GM18907 (cell line): ENCODE measurements at regions not wholly inside any gene's neighbourhood (a gene's known extent, or its start where the extent isn't known, plus 50 kb on each side); places are given as distances from the start of the nearest gene placed in this dataset.

Source experiments
- ATAC-seq: cut with Tn5 transposase; IDR thresholded peaks from one replicate; pipeline ENCODE4 v1.9.1; 2021; ENCODE audit warnings: mild to moderate bottlenecking, moderate library complexity; ENCODE audit not compliant: unreplicated experiment

DNA sequence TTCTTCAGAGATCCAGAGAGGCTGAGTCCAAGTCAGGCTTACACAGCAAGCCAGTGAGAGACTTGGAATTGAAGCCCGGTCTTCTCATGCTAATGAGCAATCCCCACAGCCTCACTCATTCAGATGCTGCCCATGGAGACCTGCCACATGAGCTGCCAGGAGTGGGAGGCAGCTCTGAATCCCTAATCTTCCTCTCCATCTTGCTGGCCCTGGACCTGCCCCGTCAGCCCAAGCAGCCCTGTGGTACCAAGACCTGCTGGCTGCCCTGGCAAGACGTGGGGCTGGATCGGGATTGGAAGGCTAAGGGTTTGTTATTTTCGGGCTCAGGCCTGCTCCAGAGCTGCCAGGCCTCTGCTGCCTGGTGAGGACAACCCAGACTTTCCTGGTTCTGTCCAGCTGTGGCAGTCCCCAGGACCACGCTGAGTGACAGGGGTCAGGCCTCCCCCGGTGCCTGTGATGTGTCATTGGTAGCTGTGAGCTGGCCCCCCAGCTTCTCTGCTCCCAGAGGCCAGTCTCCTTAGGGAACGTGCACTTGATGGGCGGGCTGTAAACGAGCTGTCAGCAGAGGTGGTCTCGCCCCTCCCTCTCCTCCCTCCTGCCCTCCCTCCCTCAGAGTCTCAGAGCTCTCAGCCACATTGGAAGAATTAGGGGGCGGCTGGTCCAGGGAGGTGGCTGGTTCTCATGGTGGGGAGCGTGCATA lies 135.0 kb downstream of the FOXD2 start:
- ATAC-seq, result no peak

DNA sequence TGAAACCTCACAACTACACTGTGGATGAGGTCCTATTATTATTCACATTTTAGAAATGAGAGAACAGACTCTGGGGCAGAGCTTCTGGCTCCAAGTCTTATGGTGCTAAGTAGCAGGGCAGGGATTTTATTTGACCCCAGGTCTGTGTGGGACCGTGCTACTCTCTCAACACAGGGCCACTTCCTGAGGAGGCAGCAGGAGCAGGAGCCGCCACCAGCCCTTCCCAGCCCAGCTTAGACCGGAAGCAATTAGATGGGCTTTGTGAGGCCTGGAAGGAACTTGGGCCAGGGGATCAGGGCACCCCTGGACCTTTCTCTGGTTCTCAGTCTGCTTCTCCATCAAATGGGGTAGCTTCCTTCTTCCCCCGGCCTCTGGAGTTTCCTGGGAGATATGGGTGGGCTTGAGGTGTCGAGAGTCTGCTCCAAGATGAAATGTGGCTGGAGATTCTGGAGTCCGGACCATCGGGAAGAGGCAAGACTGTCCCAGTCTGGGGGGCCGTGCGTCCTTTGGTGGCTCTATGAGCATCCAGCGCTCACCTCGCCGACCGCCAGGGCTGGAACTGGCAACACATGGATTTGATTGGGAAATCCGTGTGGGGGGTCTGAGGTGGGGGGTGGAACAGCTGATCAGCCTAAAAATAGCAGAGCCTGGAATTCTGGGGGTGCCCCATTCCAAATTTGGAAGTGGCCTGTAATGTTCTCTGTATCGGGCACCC lies 136.8 kb downstream of the FOXD2 start:
- no peak for ATAC-seq

DNA sequence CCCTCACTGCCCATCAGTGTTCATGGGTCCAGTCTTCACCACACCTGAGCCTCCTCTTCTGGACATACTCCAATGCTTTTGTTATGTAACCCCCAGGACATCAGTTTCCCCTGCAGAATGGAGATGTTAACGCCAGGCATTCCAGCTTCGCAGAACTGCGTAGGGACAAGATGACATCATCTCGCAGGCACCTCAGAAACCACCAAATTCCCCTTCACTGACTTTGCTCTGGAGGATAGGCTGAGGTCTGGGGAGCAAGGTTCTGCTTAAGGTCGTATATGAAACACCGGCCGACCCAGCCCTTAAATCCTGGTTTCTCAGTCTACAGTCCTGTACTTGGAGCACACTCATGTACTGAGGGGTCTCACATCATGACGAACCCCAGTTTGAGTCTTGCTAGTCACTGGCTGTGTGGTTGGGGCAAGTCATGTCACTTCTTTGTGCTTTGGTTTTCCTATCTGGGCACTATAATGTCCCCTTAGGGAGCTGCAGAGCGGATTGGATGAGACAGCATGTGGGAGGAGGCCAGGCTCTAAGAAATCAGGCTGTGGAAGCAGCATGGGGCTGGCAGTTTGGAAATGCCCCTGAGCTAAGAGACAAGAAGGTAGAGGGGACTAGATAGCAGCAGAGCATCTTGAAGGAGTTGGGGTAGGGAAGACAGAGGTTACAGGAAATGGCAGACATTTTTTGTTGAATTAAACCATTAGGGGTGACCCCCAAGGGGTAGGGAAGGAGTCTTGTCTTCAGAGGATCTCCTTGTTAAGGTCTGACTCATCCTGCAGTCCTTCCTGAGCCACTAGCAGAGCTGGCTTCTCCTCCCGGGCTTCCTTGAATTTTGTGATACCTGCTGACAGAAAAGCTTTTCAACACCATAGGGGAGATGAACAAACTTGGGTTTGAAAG lies 138.3 kb downstream of the FOXD2 start:
- no peak for ATAC-seq

DNA sequence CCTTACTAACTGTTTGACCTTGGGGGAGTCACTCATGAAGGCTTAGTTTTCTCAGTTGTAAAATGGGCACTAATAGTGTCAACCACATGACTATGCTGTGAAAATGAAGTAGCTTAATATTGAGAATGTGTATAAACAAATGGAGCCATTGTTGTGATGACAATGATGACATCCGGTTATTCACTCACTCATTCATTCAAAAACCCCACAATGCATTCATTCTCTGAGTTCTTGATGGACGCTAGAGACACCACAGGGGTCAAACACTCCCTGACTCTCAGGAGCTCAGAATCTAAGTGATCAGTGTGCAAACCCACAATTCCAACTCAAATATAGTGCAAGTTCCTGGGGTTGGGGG lies 138.9 kb downstream of the FOXD2 start:
- ATAC-seq, result no peak

DNA sequence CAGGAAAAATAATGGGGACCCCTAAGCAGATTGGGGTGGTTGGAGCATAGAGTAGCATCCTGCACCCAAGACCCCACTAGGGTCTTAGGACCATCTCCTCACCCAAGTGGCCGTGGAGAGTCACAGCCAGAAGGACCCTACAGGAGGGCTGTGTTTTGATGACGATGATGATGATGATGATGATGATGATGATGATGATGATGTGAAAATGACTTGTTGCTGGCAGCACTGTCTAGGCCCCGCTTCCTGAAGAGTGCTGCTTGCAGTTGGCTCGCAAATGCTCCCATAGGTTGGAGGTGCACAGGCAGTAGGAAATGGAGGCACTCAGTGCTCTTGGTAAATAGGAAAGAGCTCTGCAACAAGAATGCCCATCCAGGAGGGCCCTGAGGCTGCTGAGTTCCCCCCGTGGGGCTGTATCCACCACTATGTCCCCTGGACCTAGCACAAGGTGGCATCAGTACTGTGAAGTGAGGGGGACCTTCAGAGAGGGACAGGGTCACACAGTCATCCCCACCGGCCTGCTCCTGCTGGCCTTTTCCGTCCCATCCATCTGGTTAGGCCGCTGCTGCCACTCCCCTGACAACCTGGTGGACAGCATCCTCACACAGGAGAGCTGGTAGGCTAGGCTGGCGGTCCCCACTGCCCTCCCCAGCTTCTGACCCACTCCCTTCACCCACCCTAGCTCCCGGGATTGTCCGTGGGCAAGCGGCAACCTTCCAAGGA lies 139.6 kb downstream of the FOXD2 start:
- ATAC-seq, result no peak

DNA sequence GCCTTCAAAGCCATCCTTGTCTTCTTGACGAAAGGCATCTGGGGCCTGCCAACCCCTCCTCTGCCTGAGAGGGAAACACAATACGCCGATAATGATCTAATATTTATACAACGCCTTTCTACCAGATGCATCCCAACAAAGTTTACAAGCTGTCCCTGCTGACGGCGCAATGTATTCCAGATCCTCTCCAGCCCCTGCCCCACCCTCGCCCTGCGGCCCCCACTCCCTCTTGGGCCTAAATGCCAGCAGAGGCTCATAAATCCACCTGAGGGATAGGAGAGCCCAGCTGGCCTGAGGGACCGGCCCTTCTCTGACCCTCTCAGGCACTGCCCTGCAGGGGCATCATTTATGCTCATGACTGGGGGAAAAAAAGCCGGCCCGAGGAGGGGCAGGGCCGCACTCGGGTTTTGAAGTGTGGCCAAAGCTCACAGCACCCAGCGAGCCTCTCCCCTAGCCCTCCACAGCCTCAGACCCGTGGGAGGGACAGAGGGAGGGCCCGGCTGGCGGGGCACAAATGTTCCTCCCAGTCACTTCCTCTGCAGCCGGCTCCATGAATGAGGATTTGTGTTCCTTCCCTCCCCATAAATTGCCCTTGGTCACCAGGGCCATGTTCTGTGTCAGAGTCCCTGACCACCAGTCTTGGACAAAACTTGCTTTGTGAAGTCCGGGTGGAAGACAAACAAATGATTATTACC lies 140.3 kb downstream of the FOXD2 start:
- ATAC-seq, result no peak

DNA sequence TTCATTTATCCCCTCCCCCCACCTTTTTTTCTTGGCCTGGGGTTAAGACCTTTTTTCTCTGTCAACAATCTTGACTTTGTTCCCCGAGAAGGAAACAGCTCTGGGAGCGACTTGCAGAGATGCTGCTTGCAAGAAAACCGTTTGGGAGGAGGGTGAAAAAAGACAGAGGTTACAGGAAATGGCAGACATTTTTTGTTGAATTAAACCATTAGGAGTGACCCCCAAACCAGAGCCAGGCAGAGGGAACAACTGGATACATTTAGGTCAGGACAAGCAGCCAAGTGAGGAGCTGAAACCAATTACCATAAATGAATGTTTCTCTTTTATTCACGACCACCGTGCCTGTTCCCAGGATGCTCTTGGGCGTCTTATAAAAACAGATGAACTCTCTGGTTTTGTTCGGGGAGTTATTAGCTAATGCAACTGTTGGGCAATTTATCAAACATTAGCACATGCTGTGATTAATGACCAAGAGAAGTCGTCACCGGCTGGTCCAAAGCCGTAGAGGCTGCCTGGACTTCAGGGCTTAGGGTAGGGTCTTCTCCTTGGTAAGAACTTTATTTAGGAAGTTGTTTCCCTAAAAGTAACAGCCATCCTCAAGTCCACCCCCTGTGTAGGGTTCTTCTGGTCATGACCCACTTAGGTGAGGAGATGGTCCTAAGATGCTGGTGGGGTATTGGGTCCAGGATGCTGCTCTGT lies 141.0 kb downstream of the FOXD2 start:
- ATAC-seq, result no peak

DNA sequence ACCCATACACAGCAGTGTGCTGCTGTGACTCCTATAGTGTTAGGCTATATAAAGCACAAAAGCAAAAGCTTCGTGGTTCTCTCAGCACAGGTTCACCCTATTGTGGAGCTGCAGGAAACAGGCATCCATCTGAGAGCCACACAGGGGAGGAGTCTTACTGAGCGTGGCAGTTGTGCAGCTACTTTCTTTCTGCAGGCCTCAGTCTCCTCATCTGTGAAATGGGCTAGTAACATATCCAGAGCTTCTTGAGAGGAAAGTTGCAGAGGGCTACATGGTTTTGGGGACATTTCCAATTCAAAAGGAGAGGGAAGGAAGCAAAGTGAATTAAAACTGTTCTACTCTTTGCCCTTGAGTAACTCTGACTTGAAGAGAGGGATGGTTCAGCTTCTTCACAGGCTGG lies 142.0 kb downstream of the FOXD2 start:
- ATAC-seq, result no peak

DNA sequence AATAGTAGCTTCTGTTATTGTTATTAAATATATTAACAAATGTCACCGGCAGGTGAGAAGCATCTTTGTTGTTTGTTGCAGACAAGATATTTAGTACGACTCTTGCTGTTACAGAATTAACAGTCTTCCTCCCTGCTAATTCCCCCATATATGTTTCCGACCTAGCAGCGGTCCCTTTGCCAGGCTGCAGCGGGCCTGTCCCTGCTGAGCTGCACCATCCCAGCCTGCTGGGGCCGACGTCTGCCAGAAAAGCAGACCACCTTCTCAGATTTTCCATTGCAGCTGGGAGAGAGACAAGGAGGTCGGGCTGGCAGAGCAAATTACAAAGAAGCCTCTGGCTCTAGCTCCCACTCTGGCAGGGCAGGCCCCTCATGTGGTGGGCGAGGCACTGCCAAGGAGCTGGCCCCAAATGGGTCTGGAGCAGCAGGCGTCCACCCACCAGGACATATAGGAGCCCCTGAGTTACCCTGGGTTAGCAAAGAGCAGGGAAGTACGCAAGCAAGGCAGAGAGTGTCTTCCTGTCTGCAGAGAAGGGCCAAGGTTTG lies 142.7 kb downstream of the FOXD2 start:
- no peak for ATAC-seq

DNA sequence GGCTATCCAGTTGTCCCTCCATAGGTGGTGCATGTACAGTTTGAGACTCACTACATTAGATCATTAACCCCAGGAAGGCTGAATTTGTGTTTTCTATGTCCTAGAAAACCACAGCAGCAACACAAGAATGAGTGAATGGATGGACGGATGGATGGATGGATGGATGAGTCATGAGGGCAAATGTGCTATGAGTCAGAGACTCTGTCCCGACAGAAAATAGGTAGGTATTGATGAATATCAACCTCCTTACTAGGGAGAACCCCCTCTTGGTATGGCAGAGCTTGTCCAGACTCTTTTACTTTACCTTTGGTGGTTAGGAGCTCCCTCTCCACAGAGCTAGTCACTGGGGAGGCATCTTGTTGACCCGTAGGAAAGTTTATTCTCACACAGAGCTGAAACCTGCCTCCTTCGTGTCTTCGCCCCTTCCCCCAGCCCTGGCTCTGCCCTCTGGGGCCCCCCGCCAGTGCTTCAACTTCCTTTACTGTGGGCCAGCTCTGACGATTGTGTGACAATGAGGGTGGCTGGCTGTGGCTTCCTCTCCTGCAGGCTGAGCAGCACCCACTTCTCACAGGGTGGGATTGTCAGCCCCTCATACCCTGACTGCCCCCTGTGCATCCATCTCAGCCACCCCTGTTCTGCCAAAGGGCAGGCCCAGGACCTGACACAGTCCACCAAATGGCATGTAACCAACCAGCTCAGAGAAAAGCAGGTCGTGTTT lies 145.2 kb downstream of the FOXD2 start:
- ATAC-seq, result no peak

DNA sequence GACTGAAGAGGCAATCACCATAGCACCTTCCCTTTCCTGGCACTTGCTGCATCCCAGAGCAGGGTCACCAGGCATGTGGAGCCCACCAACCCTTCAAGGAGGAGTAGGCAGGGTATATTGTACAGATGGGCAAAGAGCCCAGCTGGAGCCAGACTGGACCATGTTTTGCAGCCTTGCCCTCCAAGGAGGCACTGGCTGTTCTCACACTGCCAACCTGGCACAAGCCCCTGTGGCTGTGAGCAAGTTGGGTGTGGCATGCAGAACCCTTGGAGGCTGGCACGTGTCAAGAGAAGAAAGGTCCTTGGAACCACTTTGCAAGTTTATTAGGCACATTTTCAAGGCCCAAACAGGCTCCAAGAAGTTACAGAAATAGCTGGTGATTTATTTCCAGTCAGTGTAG lies 146.4 kb downstream of the FOXD2 start:
- no peak for ATAC-seq

DNA sequence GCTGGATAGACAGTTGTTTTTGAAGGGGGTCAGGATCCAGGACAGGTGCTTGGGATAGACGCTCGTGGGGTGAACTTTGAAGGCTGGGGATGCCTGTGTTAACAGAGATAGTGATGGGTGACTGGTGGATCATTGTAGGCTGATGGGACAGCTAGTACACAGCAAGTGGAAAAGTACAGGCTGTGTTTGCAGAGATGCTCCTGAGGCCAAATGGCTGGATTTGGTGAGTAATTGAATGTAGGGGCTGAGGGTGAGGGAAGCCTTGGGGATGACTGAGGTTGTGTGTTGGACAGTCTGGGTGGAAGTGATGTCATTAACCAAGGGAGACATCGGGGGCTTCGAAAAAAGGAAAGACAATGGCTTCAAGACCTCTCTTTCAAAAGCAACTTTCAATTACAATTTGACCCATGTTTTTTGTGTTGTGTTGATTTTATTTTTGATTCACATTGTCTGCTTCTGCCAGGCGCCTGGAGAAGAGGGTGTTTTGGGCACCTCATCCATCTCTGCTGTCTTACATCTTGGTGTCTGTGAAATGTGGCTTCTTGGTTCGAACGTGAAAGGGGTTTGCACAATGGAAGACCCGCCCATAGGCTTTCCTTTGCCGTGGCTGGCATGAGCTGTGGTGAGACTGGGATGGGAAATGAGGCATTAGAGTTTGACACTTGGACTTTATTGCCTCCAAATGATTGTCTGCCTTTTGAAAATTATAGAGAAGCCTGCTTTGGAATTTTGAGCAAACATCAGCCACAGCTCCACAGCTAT lies 147.5 kb downstream of the FOXD2 start:
- no peak for ATAC-seq

DNA sequence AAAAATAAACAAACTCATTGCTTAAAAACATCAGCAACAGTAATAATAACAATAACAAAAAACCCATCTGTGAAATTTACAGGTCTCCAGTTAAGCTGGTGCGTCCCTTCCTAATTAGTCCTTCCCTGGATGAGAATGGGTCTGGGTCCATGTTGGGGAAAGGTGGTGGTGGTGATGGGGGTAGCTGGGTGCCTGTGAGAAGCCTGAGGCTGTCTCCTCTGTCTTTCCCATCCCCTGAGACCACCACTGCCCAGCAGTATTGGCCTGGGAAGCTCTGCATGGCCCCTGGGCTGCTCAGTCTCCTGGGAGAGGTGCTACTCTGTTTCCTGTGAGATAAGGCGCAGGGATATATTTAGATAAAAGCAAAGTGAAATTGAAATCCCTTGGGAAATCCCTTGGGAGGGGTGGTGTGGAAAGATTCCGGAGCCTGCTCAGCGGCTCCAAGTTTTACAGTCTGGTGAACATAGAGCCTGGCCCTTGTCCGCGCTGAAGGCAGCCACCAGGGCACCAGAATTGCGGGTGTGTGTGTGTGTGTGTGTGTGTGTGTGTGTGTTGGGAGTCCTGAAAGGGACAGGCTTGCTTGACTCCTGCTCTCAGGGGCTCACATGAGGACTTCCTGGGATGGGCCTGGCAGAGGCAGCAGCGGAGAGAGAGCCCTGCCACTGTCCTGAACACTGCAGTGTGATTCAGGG lies 150.2 kb downstream of the FOXD2 start:
- no peak for ATAC-seq

DNA sequence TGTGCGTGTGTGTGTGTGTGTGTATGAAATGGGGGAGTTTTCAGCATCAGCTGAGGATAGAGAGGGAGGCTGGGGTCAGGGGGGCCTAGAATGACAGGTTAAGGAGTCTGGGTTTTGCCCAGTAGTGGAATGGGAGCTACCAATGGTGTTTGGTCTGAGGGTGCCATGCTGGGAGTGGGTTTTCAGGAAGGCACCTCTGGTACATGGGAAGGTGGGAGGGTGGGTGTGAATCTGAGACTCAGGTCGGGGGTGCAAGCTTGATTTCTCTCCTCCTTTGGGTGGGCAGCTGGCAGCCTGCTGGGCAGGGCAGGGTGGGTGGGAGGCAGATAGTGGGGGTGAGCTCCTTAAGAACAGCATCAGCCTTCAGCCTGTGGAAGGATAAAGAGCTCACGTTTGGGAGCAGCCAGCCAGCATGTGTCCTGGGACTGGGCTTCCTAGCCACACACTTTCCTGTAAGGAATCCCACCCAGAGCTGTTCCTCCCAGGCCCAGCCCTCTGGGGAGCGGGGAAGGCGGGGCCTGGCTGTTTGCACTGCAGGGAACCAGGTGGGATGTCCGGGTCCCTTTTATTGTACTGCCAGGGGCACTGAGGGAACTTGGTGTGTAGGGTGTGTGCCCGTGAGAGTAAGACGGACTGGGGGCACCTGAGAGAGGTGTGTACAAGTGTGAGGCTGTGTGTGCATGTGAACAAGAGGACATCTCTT lies 152.8 kb downstream of the FOXD2 start:
- ATAC-seq, result no peak

DNA sequence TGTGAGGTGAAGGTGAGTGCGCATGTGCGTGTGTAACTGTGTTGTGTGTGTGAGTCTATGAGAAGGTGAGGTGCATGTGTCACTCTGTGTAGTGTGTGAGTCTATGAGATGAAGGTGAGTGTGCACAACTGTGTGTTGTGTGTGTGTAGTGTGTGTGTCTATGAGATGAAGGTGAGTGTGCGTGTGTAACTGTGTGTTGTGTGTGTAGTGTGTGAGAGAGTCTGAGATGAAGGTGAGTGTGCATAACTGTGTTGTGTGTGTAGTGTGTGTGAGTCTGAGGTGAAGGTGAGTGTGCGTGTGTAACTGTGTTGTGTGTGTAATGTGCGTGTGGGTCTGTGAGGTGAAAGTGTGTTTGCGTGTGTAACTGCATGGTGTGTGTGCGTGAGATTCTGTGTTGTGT lies 154.0 kb downstream of the FOXD2 start:
- ATAC-seq, result no peak

DNA sequence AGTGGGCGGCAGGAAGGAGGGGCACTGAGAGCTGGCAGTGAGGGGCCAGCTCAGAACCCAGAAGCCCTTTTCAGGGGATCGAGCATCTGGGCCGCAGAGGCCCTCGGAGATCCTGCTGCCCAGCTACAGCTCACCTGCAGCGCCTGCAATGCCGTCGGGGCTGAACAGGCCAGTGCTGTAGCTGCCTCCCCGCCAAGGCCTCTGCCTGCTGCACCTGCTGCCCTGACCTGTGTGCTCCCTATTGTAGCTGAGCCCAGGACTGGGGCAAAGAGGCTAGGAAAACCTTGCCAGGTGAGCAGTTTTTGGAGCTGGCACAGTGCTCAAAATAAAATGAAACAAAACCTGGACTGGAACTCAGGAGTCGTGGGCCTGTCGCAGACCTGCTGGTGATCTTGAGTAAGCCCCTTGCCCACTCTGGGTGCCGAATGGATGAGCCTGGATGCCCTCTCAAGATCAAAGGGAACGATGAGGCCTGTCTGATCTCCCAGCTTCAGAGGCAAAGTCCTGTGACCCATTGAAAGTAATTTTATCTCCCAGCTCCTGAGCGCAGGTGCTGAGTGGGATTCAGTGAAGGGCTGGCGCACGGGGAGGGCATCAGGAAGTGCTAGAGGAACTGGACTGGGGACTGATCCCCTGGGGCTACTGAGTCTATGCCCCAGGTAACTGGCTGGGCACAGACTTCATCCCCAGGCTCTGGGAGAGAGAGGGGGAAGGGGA lies 154.6 kb downstream of the FOXD2 start:
- ATAC-seq, result no peak
